Stimulated activated naive CD4-positive, alpha-beta T cell (primary cell): ENCODE measurements at regions not wholly inside any gene's neighbourhood (a gene's known extent, or its start where the extent isn't known, plus 50 kb on each side); places are given as distances from the start of the nearest gene placed in this dataset.

ENCODE experiments used
- DNase-seq, 6 experiments: peaks; one replicate each; lab custom pipeline; 2025; lab: John Stamatoyannopoulos, UW

- DNase-seq, result no peak
Measured at GRCh38 chr9:79384501-79384900, 187.3 kb upstream of the TLE4 start.

DNA sequence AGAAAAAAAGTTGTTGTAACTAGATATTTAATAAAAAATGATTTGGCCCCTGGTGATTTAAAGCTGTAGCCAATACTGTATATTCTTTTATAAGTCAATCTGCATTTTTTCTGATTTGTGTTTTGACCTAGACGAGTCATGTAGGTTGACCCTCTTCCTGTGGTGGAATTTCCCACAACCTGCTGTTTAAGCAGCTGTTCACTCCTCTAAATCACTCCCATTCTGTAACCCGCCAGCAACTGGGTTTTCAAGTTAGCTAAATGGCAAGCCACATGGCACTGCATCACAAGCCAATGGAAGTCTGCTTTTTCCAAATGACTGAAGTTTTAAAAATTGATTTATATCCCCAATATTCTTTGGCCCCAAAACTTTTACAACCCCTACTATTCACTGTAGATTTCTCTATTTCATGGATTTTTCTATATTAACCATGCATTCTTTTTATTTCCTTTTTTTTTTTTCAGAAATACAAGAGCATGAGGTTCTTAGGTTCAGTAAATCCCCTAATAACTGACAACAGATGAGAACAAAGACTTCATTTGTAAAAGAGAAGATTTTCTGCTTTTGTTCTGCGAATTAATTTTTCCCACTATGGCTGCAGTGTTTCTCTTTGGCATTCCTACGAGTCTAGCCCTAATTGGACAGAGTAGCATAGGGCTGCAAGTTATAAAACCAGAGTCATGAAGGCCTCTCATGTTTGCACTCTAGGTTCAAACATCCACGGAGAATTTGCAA, 184.5 kb upstream of the TLE4 start:
- no peak for DNase-seq

DNA sequence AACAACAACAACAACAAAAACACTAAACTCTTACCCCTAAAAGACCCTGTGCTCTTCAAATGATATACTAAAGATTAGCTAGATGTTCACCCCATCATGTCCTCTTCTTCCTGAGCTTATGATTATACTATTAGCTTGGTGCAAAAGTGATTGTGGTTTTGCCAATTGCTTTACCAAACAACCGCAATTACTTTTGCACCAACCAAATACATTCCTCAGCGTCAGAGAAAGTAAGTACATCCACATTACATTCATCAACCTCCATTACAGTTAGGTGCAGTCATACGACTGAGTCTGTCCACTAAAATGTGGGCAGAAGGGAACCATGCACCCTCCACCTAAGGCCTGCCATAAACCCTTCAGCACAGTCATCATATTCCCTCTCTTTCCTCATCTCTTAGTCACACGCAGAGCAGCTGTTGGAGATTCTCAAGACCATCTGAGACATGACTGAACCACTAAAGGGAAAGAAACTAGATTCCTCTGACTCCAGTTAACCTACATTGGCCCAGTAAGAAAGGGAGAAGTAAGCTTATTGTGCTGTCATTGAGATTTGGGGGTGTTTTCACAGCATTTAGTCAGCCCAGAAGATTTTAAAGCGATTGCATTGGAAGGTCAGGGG, 181.6 kb upstream of the TLE4 start:
- no peak for DNase-seq

- DNase-seq, result no peak
Measured at GRCh38 chr9:79390781-79391770, 180.7 kb upstream of the TLE4 start.

- no peak for DNase-seq
Measured at GRCh38 chr9:79395228-79395627, 176.5 kb upstream of the TLE4 start.

GRCh38 chr9:79395755-79396154, 176.0 kb upstream of the TLE4 start:
- no peak for DNase-seq

- DNase-seq, result no peak
Measured at GRCh38 chr9:79396168-79396567, 175.6 kb upstream of the TLE4 start.

GRCh38 chr9:79403495-79403894, 168.3 kb upstream of the TLE4 start:
- peak in 2 of 6 experiments; percentile 4 to 6 for DNase-seq

DNA sequence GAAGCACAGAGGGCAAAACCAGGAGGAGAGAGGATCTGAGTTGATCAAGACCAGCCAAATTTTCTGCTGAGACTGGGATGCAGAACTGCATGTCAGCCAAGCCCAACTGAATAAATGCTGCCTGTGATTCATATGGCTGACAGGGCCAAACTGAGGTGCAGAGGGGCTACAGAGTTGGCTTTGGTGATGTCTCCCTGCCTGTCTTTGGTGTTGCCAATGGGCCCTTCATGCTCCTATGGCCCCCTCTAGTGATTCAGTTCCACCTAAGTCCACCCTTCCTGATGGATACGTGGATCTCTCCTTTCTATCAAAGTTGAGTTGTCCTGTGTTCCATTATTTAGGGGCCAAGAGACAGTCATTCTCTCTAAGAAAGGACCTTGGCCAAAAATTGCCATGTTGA, 163.6 kb upstream of the TLE4 start:
- no peak for DNase-seq

DNA sequence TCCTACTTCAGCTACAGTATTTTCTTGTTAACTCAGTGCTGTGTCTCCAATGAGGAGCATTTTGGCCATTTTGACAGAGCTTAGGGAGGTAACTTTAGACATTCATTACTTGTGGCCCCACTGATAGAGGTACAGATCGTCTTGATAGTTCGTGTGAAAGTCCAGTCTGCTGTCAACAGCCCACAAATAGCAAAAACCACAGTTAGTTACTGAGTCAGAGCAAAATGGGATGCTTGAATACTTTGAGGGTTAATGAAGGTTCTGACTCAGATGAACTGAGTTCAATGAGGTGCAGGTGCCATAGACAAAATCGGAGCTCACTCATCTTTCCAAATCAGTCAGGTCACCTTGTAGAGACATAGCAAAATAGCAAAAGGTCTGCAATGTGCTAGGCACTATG, 163.1 kb upstream of the TLE4 start:
- no peak for DNase-seq

DNA sequence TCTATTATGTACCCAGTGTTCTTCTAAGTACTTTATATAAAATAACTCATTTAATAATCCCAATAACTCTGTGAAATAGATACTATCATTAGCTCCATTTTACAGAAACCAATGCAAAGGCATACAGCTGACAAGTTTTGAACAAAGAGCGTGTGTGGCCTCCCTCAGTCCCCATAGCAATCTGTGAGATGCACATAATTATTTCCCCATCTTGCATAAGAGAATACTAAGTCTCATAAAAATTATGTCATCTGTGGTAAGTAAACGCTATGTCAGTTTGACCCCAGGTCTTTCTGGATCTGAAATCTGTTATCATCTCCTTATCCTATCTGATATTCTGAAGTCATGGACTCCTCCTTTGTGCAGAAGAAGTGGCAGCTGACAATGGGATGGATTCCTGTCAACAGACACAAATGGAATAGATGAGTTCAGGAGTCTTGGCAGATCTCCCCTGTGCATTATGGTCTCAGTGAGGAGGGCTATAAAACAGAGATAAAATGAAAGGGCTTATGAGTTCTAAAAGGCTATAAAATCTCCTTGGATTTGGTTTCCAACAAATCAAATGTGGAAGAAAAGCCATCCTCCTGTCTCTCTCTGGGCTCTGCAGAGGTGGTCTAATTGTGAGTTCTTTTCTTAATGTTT, 162.5 kb upstream of the TLE4 start:
- no peak for DNase-seq

- no peak for DNase-seq
Measured at GRCh38 chr9:79425840-79426239, 145.9 kb upstream of the TLE4 start.

- DNase-seq, result no peak
Measured at GRCh38 chr9:79428422-79428821, 143.3 kb upstream of the TLE4 start.

DNA sequence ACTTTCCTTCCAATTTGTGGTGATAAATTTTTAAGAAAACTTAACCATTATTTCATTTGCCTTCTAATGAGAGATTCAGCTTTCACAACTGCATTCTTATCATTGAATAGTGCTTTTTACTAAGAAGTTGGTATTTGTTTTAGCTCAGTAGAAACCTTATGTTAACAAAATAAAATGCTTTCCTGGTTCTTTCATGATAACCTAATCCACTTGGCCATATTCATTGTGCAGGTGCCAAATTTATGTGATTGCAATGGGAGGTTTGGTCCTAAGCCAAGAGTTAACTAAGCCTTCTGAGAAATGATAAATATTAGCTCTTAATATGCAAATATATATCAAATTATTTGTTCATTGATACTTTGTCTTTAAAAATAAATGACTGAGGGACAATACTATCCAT, 141.1 kb upstream of the TLE4 start:
- DNase-seq, result no peak

- no peak for DNase-seq
Measured at GRCh38 chr9:79431019-79431679, 140.6 kb upstream of the TLE4 start.

- no peak for DNase-seq
Measured at GRCh38 chr9:79432485-79432884, 139.3 kb upstream of the TLE4 start.

- no peak for DNase-seq
Measured at GRCh38 chr9:79433703-79434102, 138.1 kb upstream of the TLE4 start.

DNA sequence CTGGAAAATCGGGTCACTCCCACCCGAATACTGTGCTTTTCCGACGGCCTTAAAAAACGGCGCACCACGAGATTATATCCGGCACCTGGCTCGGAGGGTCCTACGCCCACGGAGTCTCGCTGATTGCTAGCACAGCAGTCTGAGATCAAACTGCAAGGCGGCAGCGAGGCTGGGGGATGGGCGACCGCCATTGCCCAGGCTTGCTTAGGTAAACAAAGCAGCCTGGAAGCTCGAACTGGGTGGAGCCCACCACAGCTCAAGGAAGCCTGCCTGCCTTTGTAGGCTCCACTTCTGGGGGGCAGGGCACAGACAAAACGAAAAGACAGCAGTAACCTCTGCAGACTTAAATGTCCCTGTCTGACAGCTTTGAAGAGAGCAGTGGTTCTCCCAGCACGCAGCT, 132.5 kb upstream of the TLE4 start:
- peak in 3 of 6 experiments; percentile 13 to 49 (median 45) for DNase-seq

GRCh38 chr9:79446523-79447307, 125.0 kb upstream of the TLE4 start:
- no peak for DNase-seq

DNA sequence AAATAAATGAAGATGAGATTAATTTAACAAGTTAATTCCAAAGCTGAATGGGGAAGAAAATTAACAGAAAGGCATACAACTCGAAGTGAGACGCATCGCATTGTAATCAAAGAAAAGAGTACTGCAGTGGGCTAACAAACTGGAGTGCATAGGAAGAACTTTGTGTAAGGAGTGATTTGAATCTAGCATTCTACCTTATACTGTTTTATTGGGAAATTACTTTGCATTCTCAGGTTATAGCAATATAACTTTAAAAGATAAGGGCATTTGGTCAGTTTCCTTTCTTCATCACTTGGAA, 124.5 kb upstream of the TLE4 start:
- no peak for DNase-seq

DNA sequence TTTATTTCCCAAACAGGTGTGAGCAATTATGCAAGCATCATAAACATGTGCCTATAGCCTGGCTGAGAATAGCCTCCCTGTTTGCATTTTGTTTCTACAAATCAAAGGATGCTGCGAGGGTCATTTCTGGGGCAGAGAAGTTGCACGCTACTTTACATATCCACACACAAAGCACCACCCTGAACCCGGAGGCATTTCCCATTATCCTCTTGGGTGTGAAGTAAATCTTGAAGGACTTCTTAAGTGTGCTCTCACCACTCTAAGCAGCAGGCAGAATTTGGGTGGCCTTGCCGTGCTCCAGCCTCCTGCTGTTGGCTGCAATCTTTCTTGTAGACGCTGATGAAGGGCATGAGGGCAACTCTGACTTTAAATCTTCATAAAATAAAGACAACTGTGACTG, 124.0 kb upstream of the TLE4 start:
- DNase-seq, result no peak
